ENCODE measurements at regions not wholly inside any gene's neighbourhood (a gene's known extent, or its start where the extent isn't known, plus 50 kb on each side); places are given as distances from the start of the nearest gene placed in this dataset.

DNA sequence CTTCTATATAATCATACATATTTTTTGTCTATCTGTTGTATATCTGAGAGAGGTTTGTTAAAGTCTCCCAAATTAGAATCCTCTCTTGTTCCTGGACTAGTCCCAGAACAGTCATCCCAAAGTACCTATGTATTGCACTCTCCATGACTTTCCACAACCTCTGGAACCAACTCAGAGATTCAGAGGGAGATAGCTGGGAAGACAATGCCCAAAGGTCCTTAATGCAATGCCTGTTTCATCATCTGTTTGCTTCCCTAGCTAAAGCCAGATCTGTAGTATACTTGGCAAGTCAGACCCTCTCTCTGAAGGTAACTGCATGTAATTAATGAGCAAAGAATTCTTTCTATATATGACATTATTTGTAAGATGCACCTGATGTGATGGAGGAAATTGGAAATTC, 89.4 kb downstream of the ZNF474 start:
- TF ChIP-seq, protein P1, sequence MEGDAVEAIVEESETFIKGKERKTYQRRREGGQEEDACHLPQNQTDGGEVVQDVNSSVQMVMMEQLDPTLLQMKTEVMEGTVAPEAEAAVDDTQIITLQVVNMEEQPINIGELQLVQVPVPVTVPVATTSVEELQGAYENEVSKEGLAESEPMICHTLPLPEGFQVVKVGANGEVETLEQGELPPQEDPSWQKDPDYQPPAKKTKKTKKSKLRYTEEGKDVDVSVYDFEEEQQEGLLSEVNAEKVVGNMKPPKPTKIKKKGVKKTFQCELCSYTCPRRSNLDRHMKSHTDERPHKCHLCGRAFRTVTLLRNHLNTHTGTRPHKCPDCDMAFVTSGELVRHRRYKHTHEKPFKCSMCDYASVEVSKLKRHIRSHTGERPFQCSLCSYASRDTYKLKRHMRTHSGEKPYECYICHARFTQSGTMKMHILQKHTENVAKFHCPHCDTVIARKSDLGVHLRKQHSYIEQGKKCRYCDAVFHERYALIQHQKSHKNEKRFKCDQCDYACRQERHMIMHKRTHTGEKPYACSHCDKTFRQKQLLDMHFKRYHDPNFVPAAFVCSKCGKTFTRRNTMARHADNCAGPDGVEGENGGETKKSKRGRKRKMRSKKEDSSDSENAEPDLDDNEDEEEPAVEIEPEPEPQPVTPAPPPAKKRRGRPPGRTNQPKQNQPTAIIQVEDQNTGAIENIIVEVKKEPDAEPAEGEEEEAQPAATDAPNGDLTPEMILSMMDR (IDR thresholded peaks at IDR 0.05 in 2 of 3, conservative IDR thresholded peaks at IDR 0.05 in 1 of 3; ENCODE audit: borderline replicate concordance in 1 of 3, insufficient read depth in 1 of 3, low read depth in 2 of 3, low read length in 2 of 3), result no peak
- TF ChIP-seq EZH2 (IDR thresholded peaks at IDR 0.05) (no peak), POLR2AphosphoS5 (IDR thresholded peaks at IDR 0.05; ENCODE audit: low read depth, low read length) (no peak), ZNF274 (IDR thresholded peaks at IDR 0.05; ENCODE audit: low read depth, low read length) (no peak), ZFX (IDR thresholded peaks at IDR 0.05) (no peak), POLR2A (IDR thresholded peaks at IDR 0.05; ENCODE audit: borderline replicate concordance, extremely low read depth, insufficient read depth, insufficient read length) (no peak), RAD21 (IDR thresholded peaks at IDR 0.05; ENCODE audit: low read depth) (no peak), JUND (IDR thresholded peaks at IDR 0.05) (no peak)
- TF ChIP-seq, protein P2, sequence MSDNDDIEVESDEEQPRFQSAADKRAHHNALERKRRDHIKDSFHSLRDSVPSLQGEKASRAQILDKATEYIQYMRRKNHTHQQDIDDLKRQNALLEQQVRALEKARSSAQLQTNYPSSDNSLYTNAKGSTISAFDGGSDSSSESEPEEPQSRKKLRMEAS (IDR thresholded peaks at IDR 0.05), result no peak
- TF ChIP-seq, protein P3, sequence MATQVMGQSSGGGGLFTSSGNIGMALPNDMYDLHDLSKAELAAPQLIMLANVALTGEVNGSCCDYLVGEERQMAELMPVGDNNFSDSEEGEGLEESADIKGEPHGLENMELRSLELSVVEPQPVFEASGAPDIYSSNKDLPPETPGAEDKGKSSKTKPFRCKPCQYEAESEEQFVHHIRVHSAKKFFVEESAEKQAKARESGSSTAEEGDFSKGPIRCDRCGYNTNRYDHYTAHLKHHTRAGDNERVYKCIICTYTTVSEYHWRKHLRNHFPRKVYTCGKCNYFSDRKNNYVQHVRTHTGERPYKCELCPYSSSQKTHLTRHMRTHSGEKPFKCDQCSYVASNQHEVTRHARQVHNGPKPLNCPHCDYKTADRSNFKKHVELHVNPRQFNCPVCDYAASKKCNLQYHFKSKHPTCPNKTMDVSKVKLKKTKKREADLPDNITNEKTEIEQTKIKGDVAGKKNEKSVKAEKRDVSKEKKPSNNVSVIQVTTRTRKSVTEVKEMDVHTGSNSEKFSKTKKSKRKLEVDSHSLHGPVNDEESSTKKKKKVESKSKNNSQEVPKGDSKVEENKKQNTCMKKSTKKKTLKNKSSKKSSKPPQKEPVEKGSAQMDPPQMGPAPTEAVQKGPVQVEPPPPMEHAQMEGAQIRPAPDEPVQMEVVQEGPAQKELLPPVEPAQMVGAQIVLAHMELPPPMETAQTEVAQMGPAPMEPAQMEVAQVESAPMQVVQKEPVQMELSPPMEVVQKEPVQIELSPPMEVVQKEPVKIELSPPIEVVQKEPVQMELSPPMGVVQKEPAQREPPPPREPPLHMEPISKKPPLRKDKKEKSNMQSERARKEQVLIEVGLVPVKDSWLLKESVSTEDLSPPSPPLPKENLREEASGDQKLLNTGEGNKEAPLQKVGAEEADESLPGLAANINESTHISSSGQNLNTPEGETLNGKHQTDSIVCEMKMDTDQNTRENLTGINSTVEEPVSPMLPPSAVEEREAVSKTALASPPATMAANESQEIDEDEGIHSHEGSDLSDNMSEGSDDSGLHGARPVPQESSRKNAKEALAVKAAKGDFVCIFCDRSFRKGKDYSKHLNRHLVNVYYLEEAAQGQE (IDR thresholded peaks at IDR 0.05; ENCODE audit: low read depth), result no peak

Measured in HCT116 (cell line).